ENCODE measurements at regions not wholly inside any gene's neighbourhood (a gene's known extent, or its start where the extent isn't known, plus 50 kb on each side); places are given as distances from the start of the nearest gene placed in this dataset.

- DNase-seq: no peak
Observed at GRCh38 chr20:51091406-51092195, 68.7 kb upstream of the KCNG1 start.

GRCh38 chr20:51089840-51090239, 66.9 kb upstream of the KCNG1 start:
- DNase-seq: no peak

GRCh38 chr20:51089272-51089781, 66.4 kb upstream of the KCNG1 start:
- no peak for DNase-seq

DNA sequence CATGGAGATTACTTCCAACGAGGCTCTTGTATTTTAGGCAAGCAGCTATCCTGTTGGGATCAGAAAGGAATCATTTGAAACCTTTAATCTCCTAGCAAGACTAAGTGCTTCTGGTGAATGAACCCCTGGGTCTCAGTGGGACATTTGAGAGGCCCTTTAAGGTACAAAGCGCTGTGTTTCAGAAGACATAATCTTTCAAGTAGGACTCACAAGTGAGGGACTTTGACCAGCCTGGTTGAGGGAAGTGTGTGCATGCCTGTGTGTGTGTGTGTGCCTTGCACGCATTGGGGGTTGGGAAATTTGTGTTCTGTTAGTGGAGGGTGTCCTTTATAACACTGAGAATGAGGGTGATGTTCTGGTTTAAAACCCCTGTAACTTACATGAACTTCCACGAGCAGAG, 64.4 kb upstream of the KCNG1 start:
- no peak for DNase-seq

- no peak for DNase-seq
Observed at GRCh38 chr20:51085769-51086168, 62.9 kb upstream of the KCNG1 start.

- DNase-seq: no peak
Observed at GRCh38 chr20:51084593-51085377, 61.9 kb upstream of the KCNG1 start.

- no peak for DNase-seq
Observed at GRCh38 chr20:51083447-51083846, 60.5 kb upstream of the KCNG1 start.

- no peak for DNase-seq
Observed at GRCh38 chr20:51082988-51083387, 60.1 kb upstream of the KCNG1 start.

DNA sequence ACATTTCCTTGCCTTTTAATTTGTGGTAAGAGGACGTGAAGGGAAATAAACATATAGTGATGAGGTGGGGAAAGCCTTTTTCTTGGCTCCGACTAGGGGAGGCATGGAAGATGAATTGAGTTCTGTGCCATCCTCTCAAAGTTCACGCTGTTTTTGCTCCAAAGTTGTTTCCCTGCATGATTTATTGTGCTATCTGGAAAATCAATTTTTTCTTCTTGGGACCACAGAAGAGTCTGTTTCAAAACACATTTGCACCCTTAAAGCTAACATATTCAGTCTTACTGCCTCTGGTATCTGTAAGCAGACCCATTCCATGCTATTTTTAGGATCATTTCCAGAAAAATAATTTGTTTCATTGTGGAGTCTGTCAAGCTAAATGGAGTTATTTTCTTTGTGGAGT, 57.6 kb upstream of the KCNG1 start:
- no peak for DNase-seq

- DNase-seq: no peak
Observed at GRCh38 chr20:51079488-51079887, 56.6 kb upstream of the KCNG1 start.

DNA sequence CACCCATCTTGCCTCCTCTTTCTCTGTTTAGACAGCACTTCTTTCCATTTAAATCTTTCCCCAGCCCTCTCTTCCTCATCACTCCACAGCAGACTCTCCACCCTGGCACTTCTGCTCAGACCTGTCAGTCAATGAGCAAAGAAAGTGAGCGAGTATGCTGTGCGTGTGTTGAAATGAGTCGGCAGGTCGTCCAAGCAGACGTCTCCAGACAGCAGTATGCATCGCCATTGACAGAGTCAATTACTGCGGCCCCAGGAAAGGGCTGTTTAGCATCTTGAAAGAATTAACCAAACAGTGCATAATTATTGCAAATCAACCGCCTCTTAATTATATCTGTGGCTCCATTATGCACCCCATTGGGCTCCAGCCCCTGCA, 54.8 kb upstream of the KCNG1 start:
- no peak for DNase-seq

- no peak for DNase-seq
Observed at GRCh38 chr20:51076786-51077685, 54.1 kb upstream of the KCNG1 start.

DNA sequence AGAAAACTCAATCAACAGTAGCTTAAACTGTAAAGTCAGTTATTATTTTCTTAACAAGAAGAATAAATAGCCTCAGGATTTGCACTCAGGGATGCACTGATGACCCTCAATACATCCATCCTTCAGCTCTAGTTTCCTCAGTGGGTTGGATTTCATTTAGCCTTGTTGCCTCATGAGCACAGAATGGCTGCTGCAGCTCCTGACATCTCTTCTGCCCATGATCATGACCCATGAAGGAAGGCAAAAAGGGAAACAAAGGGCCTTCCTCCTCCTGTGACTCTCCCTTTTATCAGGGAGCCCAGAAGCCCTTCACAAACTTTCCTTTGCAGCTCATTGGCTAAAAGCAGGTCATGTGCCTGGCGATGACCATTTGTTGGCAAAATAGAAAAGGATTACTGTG, 51.2 kb upstream of the KCNG1 start:
- DNase-seq: no peak
